NT2/D1 (cell line): ENCODE measurements at regions not wholly inside any gene's neighbourhood (a gene's known extent, or its start where the extent isn't known, plus 50 kb on each side); places are given as distances from the start of the nearest gene placed in this dataset.
"Not testable (repeated sequence)": the region's sequence is repeated elsewhere in the genome, so short reads cannot be mapped to it uniquely, and the experiment has no call there.

Experiments
- SUZ12 ChIP-seq: IDR thresholded peaks from 2 replicates; pipeline ENCODE4 v1.6.1; 2011; ENCODE audit not compliant: insufficient read length, insufficient read depth; ENCODE audit errors: extremely low read depth
- ZNF274 ChIP-seq: IDR thresholded peaks from 2 replicates; pipeline ENCODE4 v1.6.1; 2011; ENCODE audit warnings: mild to moderate bottlenecking, low read depth, low read length

GRCh38 chr9:63899637-63900190 lies 1385.3 kb downstream of the FOXD4L5 start:
- TF ChIP-seq ZNF274, SUZ12: not testable (repeated sequence)
